ENCODE measurements at regions not wholly inside any gene's neighbourhood (a gene's known extent, or its start where the extent isn't known, plus 50 kb on each side); places are given as distances from the start of the nearest gene placed in this dataset.

GRCh38 chr2:161041356-161041755 is 118.9 kb upstream of the TANK start:
- TF ChIP-seq, protein P1, sequence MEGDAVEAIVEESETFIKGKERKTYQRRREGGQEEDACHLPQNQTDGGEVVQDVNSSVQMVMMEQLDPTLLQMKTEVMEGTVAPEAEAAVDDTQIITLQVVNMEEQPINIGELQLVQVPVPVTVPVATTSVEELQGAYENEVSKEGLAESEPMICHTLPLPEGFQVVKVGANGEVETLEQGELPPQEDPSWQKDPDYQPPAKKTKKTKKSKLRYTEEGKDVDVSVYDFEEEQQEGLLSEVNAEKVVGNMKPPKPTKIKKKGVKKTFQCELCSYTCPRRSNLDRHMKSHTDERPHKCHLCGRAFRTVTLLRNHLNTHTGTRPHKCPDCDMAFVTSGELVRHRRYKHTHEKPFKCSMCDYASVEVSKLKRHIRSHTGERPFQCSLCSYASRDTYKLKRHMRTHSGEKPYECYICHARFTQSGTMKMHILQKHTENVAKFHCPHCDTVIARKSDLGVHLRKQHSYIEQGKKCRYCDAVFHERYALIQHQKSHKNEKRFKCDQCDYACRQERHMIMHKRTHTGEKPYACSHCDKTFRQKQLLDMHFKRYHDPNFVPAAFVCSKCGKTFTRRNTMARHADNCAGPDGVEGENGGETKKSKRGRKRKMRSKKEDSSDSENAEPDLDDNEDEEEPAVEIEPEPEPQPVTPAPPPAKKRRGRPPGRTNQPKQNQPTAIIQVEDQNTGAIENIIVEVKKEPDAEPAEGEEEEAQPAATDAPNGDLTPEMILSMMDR (IDR thresholded peaks at IDR 0.05) = no peak
- no peak for TF ChIP-seq EZH2 (IDR thresholded peaks at IDR 0.05; ENCODE audit: borderline replicate concordance, insufficient read depth, low read depth, low read length, poor library complexity, severe bottlenecking)

Measured in B cell (primary cell).